ENCODE measurements at regions not wholly inside any gene's neighbourhood (a gene's known extent, or its start where the extent isn't known, plus 50 kb on each side); places are given as distances from the start of the nearest gene placed in this dataset.

- Histone ChIP-seq H3K27ac (peak overlapping the region; percentile 0), H3K4me1 (no peaks in the 10 kb centered on the region), H3K4me3 (peak overlapping the region; percentile 9), H3K27me3 (ENCODE audit: low read depth) (no peaks in the 10 kb centered on the region), H3K36me3 (no peaks in the 10 kb centered on the region), H3K9me3 (peaks cover 4% of the 10 kb centered on the region)
- intact Hi-C loops (cut with DNase I): no loop called here
- no peak for DNase-seq
- TF ChIP-seq, protein P1, sequence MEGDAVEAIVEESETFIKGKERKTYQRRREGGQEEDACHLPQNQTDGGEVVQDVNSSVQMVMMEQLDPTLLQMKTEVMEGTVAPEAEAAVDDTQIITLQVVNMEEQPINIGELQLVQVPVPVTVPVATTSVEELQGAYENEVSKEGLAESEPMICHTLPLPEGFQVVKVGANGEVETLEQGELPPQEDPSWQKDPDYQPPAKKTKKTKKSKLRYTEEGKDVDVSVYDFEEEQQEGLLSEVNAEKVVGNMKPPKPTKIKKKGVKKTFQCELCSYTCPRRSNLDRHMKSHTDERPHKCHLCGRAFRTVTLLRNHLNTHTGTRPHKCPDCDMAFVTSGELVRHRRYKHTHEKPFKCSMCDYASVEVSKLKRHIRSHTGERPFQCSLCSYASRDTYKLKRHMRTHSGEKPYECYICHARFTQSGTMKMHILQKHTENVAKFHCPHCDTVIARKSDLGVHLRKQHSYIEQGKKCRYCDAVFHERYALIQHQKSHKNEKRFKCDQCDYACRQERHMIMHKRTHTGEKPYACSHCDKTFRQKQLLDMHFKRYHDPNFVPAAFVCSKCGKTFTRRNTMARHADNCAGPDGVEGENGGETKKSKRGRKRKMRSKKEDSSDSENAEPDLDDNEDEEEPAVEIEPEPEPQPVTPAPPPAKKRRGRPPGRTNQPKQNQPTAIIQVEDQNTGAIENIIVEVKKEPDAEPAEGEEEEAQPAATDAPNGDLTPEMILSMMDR (IDR thresholded peaks at IDR 0.05): no peak
- ATAC-seq: peak; percentile 58 to 60
Observed at GRCh38 chr6:145372671-145373151, 362.6 kb downstream of the EPM2A start.

DNA sequence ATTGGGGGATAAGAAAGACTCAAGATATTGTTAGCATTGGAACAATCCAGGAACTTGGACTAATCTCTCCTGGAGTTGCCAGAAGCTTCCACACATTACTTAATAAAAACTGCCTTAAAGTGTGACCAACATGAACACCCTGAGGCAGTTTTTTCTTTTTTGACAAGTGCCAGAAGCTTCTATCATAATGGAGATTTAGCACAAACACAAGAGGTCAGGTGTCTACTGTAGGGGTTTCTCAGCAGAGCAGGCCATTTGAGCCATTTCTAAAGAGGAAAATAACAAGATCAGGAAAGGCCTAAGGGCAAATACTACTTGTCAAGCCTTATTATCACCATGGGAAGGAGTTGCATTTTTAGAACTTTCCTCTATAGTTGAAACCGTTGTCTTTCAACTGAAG is 361.5 kb downstream of the EPM2A start:
- Histone ChIP-seq H3K9me3 (peaks cover 5% of the 10 kb centered on the region), H3K4me3 (no peak overlapping the region), H3K27me3 (ENCODE audit: low read depth) (no peaks in the 10 kb centered on the region), H3K27ac (no peak overlapping the region), H3K4me1 (no peaks in the 10 kb centered on the region), H3K36me3 (no peaks in the 10 kb centered on the region)
- ATAC-seq (no peak), DNase-seq (no peak)
- intact Hi-C loops (cut with DNase I): no loop called here
- TF ChIP-seq, protein P1 (IDR thresholded peaks at IDR 0.05): no peak

- ATAC-seq (no peak), DNase-seq (no peak)
- H3K27me3 ChIP-seq (ENCODE audit: low read depth): no peaks in the 10 kb centered on the region
- H3K36me3 ChIP-seq: no peaks in the 10 kb centered on the region
- intact Hi-C loops (cut with DNase I): no loop called here
- H3K27ac ChIP-seq: no peak overlapping the region
- H3K4me1 ChIP-seq: no peaks in the 10 kb centered on the region
- TF ChIP-seq, protein P1 (IDR thresholded peaks at IDR 0.05): no peak
- H3K4me3 ChIP-seq: no peak overlapping the region
- peaks cover 5% of the 10 kb centered on the region for H3K9me3 ChIP-seq
Observed at GRCh38 chr6:145374570-145374969, 360.8 kb downstream of the EPM2A start.

GRCh38 chr6:145375502-145375901 is 359.8 kb downstream of the EPM2A start:
- ATAC-seq (no peak), DNase-seq (no peak)
- H3K4me1 ChIP-seq: no peaks in the 10 kb centered on the region
- TF ChIP-seq, protein P1 (IDR thresholded peaks at IDR 0.05): no peak
- peaks cover 5% of the 10 kb centered on the region for H3K9me3 ChIP-seq
- no peak overlapping the region for H3K4me3 ChIP-seq
- H3K27me3 ChIP-seq (ENCODE audit: low read depth): no peaks in the 10 kb centered on the region
- H3K36me3 ChIP-seq: no peaks in the 10 kb centered on the region
- no peak overlapping the region for H3K27ac ChIP-seq
- intact Hi-C loops (cut with DNase I): no loop called here

DNA sequence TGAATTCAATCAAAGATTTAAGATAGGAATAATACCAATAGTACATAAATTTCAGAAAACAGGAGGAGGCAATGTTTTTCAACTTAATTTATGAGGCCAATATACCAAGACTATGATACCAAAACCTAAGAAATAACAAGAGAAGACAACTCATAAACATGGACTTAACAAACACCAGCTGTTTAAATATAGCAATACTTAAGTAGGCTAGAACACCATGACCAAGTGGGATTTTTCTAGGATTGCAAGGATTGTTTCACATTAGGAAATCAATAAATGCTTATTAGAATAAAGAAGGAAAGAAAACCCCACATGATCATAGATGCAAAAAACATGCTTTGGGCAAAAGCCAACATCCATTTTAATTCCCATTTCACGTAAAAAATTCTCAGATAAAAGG is 355.1 kb downstream of the EPM2A start:
- DNase-seq (no peak), ATAC-seq (no peak)
- no peak overlapping the region for H3K27ac ChIP-seq
- H3K36me3 ChIP-seq: no peaks in the 10 kb centered on the region
- no peaks in the 10 kb centered on the region for H3K27me3 ChIP-seq (ENCODE audit: low read depth)
- H3K9me3 ChIP-seq: peaks cover 5% of the 10 kb centered on the region
- TF ChIP-seq, protein P1 (IDR thresholded peaks at IDR 0.05): no peak
- intact Hi-C loops (cut with DNase I): no loop called here
- no peaks in the 10 kb centered on the region for H3K4me1 ChIP-seq
- H3K4me3 ChIP-seq: no peak overlapping the region

DNA sequence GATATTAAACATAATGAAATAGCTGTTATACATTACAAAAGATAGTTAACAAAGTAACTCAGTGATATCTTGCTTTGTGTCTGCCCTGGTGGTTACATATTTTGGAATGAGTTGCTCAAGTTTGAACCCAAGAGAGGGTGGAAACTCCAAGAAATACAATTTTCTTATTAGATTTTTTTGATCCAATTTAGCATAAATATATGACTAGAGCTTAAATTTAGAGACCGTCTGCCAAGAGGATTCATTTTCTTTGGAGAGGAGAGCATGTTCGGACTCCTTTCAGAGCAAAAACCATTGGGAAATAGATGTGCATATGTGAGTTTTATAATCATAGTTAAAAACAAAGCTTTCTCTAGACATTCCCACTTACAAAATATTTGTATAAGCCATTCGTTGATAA is 353.4 kb downstream of the EPM2A start:
- ATAC-seq (no peak), DNase-seq (no peak)
- Histone ChIP-seq H3K4me1 (no peaks in the 10 kb centered on the region), H3K9me3 (peaks cover 5% of the 10 kb centered on the region), H3K36me3 (no peaks in the 10 kb centered on the region), H3K27ac (no peak overlapping the region), H3K4me3 (no peak overlapping the region), H3K27me3 (ENCODE audit: low read depth) (no peaks in the 10 kb centered on the region)
- TF ChIP-seq, protein P1 (IDR thresholded peaks at IDR 0.05): no peak
- intact Hi-C loops (cut with DNase I): no loop called here
